Heart left ventricle (tissue), 16 donors: ENCODE measurements at regions not wholly inside any gene's neighbourhood (a gene's known extent, or its start where the extent isn't known, plus 50 kb on each side); places are given as distances from the start of the nearest gene placed in this dataset.

Source experiments
- ATAC-seq, 4 donors: fragments of 200-7000 bp; cut with Tn5 transposase; one replicate each; pipeline ENCODE4 v1.9.1; 2020 to 2022; ENCODE audit warnings: moderate library complexity in 4 of 4, mild to moderate bottlenecking in 3 of 4, moderate number of reproducible peaks in 1 of 4
- DNase-seq, 5 donors: peaks; one replicate each; pipeline ENCODE4 v3.0.0-alpha.2; 2020
- H3K27ac ChIP-seq, 12 donors: fragments of 200-600 bp; sonication (generic) in 4 of 12; one replicate each; pipeline versions ENCODE4 v1.5.0 to v1.8.0; 2016 to 2022; ENCODE audit warnings: mild to moderate bottlenecking in 2 of 12
- H3K27me3 ChIP-seq, 9 donors: fragments of 200-600 bp; sonication (generic) in 2 of 9; one replicate each; pipeline versions ENCODE4 v1.5.1 to v1.8.0; 2016 to 2022; ENCODE audit warnings: mild to moderate bottlenecking in 3 of 9
- H3K36me3 ChIP-seq, 9 donors: fragments of 200-600 bp; sonication (generic) in 2 of 9; one replicate each; pipeline versions ENCODE4 v1.5.0 to v1.8.0; 2018 to 2022; ENCODE audit warnings: mild to moderate bottlenecking in 2 of 9
- H3K4me1 ChIP-seq, 12 donors: fragments of 200-600 bp; sonication (generic) in 4 of 12; one replicate each; pipeline versions ENCODE4 v1.5.0 to v1.8.0; 2016 to 2022; ENCODE audit warnings: mild to moderate bottlenecking in 3 of 12
- H3K4me3 ChIP-seq, 12 donors: fragments of 200-600 bp; sonication (generic) in 4 of 12; one replicate each; pipeline versions ENCODE4 v1.5.0 to v1.8.0; 2017 to 2022; ENCODE audit warnings: mild to moderate bottlenecking in 9 of 12, moderate library complexity in 4 of 12
- H3K9me3 ChIP-seq, 12 donors: fragments of 200-600 bp; sonication (generic) in 4 of 12; one replicate each; pipeline versions ENCODE4 v1.5.0 to v1.8.0; 2016 to 2022; ENCODE audit warnings: mild to moderate bottlenecking in 1 of 12
- CTCF ChIP-seq, 12 donors: fragments of 200-600 bp; sonication (generic) in 4 of 12; IDR thresholded peaks; one replicate each; pipeline versions ENCODE4 v1.5.0 to v1.8.0; 2018 to 2022; ENCODE audit warnings: antibody characterized with exemption in 12 of 12, mild to moderate bottlenecking in 5 of 12
- POLR2A ChIP-seq, 2 donors: fragments of 450-650 bp; IDR thresholded peaks; one replicate each; pipeline ENCODE4 v1.6.1; 2017; ENCODE audit warnings: antibody characterized with exemption in 2 of 2, mild to moderate bottlenecking in 2 of 2, moderate library complexity in 2 of 2
- WGBS, 4 donors: extraction: QIAGEN DNeasy Blood & Tissue Kit in 2 of 4; methylation state at CpG; one replicate each; pipeline versions ENCODE4 v1.1.5 to v1.1.7; 2013 to 2018; 5-methylcytosine and 5-hydroxymethylcytosine counted together
- intact Hi-C, 10 donors: fragments of 100-400 bp; cut with DNase I; formaldehyde crosslinking; loops; one replicate each; pipeline versions ENCODE4 v1.11.1 to v1.14.2; 2022
- donor health status: ischemic (EF 13 %, LVEDD 7.1; RV severe dilation, severe dysfunction).
- donor health status: healthy with polysubstance abuse.
- donor health status: DM: no; HTN: yes; CAD: no.
- donor health status: DM: no; HTN: no; CAD: no.
- donor health status: ischemic (EF 25% LVEDD 6.9; RV normal size, moderate dysfunction).
- donor health status: ischemic (EF 25% LVEDD 5.7; RV mildly dilated, moderate dysfunction).
- donor health status: healthy.
- donor health status: DM: yes; HTN: yes; CAD: no.
- donor health status: ischemic (EF 35%, LVEDD 5.7; RV mildly dilated, moderate dysfunction).
- donor health status: nonischemic (EF 11% LVEDD 7.7; RV severe dilation, severe dysfunction).
- donor health status: DM: yes; HTN: yes; CAD: no.
- donor health status: PGD.
- donor health status: ischemic (EF 29% LVEDD 5.4; RV normal size, mild dysfunction).
- donor health status: nonischemic (EF 23%, LVEDD 6.1; RV moderate dilation, normal function).

- TF ChIP-seq POLR2A (IDR thresholded peaks at IDR 0.05) = no peak
- TF ChIP-seq CTCF (IDR thresholded peaks at IDR 0.05) = no peak
- ATAC-seq = no peak
- H3K27ac ChIP-seq = no peak overlapping the region
- peaks cover 0 to 5% (median 0%) of the 10 kb centered on the region in 12 donors for H3K9me3 ChIP-seq
- DNase-seq = no peak
- no peaks in the 10 kb centered on the region for H3K36me3 ChIP-seq
- 73 to 84% (median 76%) methylated on average over 4 of the region's 4 CpGs for WGBS, 4 donors
- peaks cover 0 to 18% (median 0%) of the 10 kb centered on the region in 12 donors for H3K4me1 ChIP-seq
- no peaks in the 10 kb centered on the region for H3K27me3 ChIP-seq
- no peak overlapping the region for H3K4me3 ChIP-seq
- intact Hi-C loops = no loop called here
Observed at GRCh38 chr3:72553298-72553697, 294.9 kb downstream of the SHQ1 start.

DNA sequence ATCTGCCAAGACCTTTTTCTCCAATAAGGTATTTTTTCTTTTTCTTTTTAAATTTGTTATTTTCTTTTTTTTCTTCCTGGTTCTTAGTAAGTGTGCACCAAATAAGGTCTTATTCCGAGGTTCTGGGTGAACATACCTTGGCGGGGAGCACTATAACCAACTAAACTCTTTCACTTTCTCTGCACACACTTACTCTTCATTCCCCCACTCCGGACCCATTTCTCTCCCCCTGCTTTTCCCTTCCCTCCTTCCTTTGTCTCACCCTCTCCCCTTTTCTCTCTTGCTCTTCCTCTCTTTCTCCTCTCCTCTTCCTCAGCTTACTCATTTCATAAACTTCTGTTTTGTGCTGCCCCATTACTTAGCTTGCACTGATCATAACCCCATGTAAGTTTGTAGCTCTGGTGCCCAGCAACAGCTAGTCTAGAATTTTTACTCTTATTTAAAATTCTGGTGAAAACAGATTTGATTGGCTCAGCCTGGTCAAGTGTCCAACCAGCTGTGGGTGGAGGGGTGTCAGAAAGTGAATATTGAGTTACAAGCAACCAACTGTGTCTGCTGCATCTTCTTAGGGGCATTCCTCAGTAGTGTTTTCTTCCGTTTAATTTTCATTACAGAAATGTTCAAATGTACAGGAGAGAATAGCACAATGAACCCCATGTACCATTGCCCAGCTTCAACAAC is 297.5 kb downstream of the SHQ1 start:
- Histone ChIP-seq H3K4me1 (peaks cover 0 to 17% (median 0%) of the 10 kb centered on the region in 12 donors), H3K9me3 (peaks cover 0 to 4% (median 0%) of the 10 kb centered on the region in 12 donors), H3K27ac (no peak overlapping the region), H3K27me3 (no peaks in the 10 kb centered on the region), H3K36me3 (no peaks in the 10 kb centered on the region), H3K4me3 (no peak overlapping the region)
- ATAC-seq (no peak), DNase-seq (no peak)
- 91 to 95% (median 92%) methylated on average over 4 of the region's 4 CpGs for WGBS, 4 donors
- no peak for TF ChIP-seq POLR2A (IDR thresholded peaks at IDR 0.05)
- TF ChIP-seq CTCF (IDR thresholded peaks at IDR 0.05) = no peak
- intact Hi-C loops = no loop called here

DNA sequence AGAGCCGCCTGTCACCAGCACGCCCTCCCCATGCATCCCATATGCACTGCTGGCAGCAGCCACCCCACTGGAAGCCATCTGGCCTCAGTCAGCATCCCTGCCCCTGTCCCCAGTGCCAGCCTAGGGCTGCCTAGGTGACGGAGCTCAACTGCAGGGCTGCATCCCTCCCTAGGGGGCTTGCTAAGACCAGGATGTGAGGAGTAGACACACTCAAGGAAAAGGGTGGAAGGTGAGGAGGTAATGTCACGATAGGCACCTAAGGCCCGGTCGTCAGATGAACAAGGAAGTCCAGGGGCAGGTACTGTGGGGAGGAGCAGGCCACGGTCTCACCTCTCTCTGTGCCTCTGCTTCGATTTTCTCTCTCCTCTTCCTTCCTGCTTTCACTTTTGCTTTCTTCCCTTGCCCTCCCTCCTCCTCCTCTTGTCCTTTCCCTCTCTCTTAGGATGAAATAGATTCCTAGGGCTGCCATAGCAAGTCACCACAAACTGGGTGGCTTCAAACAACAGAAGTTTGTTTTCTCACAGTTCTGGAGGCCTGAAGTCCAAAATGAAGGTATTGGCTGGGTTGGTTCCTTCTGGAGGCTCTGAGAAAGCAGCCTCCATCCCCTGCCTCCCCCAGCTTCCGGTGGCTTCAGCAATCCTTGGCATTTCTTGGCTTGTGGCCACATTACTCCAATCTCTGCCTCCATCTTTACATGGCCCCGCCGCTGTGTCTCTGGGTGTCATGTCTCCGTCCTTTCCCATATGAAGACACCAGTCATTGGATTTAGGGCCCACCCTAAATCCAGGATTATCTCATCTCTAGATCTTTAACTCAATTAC is 298.3 kb downstream of the SHQ1 start:
- no peak for ATAC-seq
- Histone ChIP-seq H3K4me1 (peaks cover 0 to 17% (median 0%) of the 10 kb centered on the region in 12 donors), H3K27me3 (no peaks in the 10 kb centered on the region), H3K4me3 (peak overlapping the region in 1 of 12 donors; percentile 25), H3K9me3 (no peaks in the 10 kb centered on the region), H3K36me3 (no peaks in the 10 kb centered on the region), H3K27ac (no peak overlapping the region)
- DNase-seq = no peak
- no peak for TF ChIP-seq CTCF (IDR thresholded peaks at IDR 0.05)
- no peak for TF ChIP-seq POLR2A (IDR thresholded peaks at IDR 0.05)
- intact Hi-C loops = no loop called here
- 84 to 89% (median 87%) methylated on average over 12 of the region's 12 CpGs for WGBS, 4 donors

DNA sequence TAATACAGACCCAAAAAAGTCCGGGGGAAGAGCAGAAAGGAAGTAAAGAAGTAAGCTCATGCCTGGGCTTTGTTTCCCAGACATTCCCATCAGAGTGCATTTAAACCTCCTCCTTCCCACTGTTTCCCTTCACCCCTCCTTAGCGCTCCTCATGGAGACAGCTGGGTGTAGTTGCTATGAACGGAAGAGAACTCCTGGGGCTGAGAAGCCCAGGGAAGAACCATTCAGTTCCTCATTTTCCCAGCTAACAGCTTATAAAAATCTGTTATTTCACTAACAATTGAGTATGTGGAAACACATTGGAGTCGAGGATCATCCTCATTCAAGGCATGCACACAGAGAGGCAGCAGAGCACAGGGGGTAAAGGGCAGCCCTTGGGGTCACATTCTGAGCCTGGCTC is 299.3 kb downstream of the SHQ1 start:
- DNase-seq (no peak), ATAC-seq (no peak)
- intact Hi-C loops = no loop called here
- H3K9me3 ChIP-seq = no peaks in the 10 kb centered on the region
- TF ChIP-seq POLR2A (IDR thresholded peaks at IDR 0.05) = no peak
- no peak for TF ChIP-seq CTCF (IDR thresholded peaks at IDR 0.05)
- H3K4me3 ChIP-seq = no peak overlapping the region
- peaks cover 0 to 17% (median 0%) of the 10 kb centered on the region in 12 donors for H3K4me1 ChIP-seq
- WGBS, 4 donors = 56 to 77% (median 75%) methylated on average over 4 of the region's 4 CpGs
- no peaks in the 10 kb centered on the region for H3K27me3 ChIP-seq
- H3K27ac ChIP-seq = no peak overlapping the region
- no peaks in the 10 kb centered on the region for H3K36me3 ChIP-seq
